ENCODE measurements at regions not wholly inside any gene's neighbourhood (a gene's known extent, or its start where the extent isn't known, plus 50 kb on each side); places are given as distances from the start of the nearest gene placed in this dataset.
"Not testable (repeated sequence)": the region's sequence is repeated elsewhere in the genome, so short reads cannot be mapped to it uniquely, and the experiment has no call there.

DNA sequence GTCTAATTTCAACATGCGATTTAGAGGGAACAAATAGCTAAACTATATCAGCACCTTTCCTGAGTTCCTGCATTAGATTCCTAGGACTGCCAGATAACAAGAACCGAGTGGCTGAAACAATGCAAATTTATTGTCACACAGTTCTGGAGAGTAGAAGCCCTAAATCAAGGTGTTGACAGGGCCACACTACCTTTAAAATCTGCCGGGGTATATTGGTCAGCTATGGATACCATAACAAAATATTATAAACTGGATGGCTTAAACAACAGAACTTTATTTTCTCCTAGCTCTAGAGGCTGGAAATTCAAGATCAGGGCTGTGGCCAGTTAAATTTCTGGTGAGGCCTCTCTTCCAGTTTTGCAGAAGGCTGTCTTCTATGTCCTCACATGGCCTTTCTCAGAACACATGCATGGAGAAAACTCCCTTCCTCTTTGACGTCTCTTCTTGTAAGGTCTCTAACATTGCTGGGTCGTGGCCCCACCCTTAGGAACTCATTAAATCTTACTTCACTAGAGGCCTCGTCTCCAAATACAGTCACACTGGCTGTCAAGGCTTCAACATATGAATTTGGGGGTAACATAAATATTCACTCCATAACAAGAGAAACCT is 144.3 kb downstream of the FCRL5 start:
- no peak for DNase-seq

DNA sequence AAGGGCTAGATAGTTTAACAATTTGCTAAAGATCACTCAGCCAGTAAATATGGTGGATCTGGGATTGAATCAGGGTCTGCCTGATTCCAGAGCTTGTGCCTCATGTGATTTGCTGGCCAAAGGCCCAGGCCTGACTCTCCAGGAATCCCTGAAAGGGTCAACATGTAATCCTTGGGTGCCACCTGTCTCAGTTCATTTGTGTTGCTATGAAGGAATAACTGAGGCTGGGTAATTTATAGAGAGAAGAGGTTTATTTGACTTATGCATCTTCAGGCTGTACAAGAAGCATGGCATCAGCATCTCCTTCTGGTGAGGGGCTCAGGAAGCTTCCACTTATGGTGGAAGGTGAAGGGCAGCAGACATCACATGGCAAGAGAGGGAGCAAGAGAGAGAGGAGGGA is 144.9 kb downstream of the FCRL5 start:
- DNase-seq, result no peak

GRCh38 chr1:157405662-157406061 is 146.7 kb downstream of the FCRL5 start:
- DNase-seq, result no peak

DNA sequence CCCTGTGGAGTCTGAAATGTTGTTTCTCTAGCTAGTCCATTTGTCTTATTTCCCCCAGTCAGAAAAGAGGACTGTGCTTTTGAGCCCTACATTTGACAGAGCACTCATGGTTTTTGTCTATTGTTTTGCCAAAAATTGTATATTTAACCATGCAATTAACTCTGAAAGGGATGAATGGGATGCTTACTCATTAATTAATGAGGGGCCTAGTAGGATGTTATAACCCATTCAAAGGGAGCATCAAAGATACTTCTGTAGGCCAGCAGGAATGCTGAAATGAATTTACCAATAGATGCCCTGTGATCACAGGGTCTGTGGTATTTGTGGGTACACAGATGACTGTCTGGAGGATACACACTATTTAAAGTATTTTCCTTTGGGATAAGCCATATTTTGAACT is 147.7 kb downstream of the FCRL5 start:
- DNase-seq, result no peak

DNA sequence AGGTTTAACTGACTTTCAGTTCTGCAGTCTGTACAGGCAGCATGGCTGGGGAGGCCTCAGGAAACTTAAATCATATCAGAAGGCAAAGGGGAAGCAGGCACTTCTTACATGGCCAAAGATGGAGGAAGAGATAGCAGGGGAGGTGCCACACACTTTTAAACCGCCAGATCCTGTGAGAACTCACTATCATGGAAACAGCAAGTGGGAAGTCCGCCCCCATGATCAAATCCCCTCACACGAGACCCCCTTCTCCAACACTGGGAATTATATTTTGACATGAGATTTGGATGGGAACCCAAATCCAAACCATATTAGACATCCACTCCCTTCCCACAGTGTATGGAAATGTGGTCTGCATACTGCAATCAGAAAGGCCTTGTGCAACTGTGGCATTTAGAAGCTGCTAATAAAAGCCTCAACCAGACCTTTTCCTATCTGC is 148.2 kb downstream of the FCRL5 start:
- DNase-seq, result no peak

GRCh38 chr1:157403608-157404007 is 148.7 kb downstream of the FCRL5 start:
- no peak for DNase-seq

DNA sequence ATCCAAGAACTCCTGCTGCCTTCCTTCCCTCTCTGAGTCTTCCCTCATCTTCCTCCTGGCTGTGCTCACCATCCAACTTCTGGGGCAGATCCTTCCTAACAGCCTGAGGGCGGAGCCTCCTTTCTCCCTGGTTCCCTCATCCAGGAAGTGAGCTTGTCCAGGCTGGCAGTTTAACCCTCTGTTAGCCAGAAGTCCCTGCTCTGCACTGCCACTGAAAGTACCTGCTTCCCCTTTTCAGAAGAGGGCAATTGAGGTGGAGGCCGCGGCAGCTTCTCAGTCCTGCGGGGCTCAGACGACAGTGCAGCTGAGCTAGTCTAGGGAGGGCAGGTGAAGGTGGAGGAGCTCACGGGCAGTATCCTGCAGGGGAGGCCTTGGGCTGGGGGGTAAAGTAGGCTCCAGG is 149.1 kb downstream of the FCRL5 start:
- DNase-seq, result no peak

DNA sequence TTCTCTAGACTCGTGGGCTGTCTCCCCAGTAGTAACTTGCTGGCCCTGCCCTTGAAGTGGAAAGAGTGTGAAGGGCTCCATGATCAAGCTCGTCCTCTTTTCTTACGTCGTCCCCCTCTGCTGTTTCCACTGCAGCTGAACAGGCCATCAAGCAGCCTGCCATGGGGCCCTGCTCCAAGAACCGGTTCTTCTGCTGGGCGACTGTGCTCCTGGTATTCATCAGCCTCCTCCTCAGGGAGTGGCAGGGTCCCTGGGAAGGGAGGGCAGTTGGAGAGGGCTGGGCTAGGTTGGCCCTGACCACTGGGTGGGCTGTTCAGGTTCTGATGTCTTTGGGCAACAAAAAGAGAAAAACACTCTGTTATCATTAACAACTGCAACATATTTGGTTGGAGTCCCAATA is 151.5 kb downstream of the FCRL5 start:
- no peak for DNase-seq

DNA sequence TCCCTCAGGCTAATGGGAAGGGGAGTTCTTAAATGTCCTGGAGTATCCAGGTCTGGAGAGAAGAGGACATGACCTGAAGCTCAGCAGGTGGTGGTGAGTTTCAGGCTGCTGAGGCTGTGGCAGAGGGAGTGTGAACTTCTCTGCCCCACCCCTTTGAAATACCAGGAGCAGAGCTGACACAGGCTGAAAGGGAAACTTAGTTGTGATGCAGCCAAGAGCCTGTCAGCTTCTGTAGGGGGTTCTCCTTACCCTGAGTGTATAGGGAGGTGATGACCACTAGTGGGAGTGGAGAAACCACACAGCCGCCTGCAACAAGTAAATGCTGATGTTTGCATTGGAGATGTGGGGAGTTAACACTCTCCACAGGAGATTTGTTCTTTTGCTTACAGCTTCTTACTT is 152.3 kb downstream of the FCRL5 start:
- no peak for DNase-seq

- no peak for DNase-seq
Measured at GRCh38 chr1:157399343-157399983, 152.9 kb downstream of the FCRL5 start.

DNA sequence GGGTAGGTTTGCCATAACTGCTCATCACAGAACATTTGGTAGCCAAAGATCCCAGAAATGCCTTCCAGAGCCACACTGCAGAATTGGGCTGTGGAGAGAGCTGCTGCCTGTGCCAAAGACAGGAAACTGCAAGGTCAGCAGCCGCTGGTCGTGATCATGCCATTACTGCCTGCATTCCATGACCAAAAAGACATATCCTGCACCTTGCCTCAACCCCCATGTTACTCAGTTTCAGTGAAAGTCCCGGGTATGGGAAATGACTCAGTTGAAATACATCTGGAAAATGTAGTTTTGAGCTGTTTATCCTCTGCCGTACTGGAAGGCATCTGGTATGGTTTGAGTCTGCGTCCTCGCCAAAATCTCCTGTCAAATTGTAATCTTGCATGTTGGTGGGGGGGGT is 161.7 kb downstream of the FCRL5 start:
- DNase-seq, result no peak

DNA sequence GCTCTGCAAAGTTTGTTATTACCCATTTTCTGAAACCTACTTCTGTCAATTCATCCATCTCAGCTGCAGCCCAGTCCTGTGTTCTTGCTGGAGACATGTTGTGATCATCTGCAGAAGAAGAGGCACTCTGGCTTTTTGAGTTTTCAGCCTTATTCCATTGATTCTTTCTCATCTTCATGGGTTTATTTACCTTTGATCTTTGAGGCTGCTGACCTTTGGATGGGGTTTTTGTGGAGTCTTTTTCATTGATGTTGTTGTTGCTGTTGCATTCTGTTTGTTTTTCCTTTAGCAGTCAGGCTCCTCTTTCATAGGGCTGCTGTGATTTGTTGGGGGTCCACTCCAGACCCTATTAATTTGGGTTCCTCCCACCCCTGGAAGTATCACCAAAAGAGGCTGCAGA is 164.3 kb downstream of the FCRL5 start:
- no peak for DNase-seq

DNA sequence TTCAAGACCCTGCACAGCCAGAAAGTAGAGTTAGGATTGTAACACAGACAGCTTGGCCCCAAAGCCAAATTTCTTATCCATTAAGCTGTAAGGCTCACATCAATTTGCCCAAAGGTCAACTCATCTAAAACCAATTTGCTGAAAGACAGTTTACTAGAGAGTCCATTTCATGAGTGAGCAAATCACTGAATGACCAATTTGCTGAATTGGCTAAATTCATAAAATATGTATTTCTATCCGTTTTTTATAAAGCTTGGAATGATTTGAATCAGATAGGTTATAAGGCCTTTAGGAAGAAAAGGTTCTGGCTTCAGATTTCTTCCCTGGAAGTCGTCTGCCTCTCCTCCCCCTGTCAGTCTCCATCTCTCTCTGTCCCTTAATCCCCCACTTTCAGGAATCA is 168.1 kb downstream of the FCRL5 start:
- no peak for DNase-seq

- DNase-seq, result no peak
Measured at GRCh38 chr1:157382351-157382750, 170.0 kb downstream of the FCRL5 start.

DNA sequence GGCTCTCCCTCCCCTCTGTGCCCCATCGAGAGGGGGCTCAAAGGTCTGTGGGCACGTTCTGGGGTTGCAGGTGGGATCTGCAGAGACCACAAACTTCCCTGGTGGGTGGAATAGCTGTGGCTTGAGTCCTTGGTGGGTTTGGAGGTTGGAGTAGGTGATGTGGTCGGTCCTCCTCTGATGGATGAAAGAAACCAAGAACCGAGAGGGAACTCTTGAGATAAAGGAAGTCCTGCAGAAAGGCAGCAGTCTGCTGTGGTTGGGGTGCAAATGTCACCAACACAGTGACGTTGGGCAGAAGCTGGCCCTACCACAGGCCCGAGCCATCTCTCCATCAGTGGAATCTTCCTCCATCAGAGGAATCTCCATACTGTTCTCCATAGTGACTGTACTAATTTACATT is 171.8 kb downstream of the FCRL5 start:
- DNase-seq, result no peak

- DNase-seq, result peak; percentile 36
Measured at GRCh38 chr1:157377280-157377713, 175.0 kb downstream of the FCRL5 start.

DNA sequence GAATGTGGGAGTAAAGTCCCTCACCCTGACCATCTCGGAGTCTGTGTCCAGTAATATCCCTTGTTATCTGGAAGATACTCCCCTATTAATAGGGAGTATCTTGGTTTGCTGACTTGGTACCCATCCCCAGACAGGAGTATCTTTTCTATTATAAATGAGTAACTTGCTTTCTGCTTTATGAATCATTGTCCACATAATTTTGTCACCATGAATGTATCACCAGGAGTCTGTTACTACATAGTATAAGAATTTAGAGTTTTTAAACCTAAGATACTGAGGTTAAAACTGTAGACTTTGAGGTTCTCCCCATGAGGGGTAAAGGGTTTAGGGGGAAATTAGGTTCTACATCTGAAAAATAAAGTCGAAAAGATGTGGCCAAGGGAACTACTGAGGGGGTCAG is 175.6 kb downstream of the FCRL5 start:
- no peak for DNase-seq

GRCh38 chr1:157372311-157372710 is 180.0 kb downstream of the FCRL5 start:
- not testable (repeated sequence) for DNase-seq

DNA sequence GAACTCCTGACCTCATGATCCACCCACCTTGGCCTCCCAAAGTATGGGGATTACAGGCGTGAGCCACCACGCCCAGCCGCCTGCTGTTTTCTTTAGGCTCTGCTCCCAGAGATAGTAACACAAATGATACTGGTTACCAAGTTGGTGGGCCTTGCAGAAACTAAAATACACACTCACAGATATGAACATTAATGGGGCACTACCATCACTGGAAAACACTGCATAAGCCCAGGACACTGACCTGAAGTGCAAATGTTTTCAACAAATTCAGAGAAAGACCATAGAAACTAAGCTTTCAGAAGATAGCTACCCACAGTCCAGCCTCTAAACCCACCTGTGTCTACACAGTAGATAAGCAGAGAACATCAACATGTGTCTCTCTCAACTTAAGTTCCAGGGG is 180.5 kb downstream of the FCRL5 start:
- no peak for DNase-seq

- DNase-seq, result no peak
Measured at GRCh38 chr1:157371221-157371620, 181.1 kb downstream of the FCRL5 start.

DNA sequence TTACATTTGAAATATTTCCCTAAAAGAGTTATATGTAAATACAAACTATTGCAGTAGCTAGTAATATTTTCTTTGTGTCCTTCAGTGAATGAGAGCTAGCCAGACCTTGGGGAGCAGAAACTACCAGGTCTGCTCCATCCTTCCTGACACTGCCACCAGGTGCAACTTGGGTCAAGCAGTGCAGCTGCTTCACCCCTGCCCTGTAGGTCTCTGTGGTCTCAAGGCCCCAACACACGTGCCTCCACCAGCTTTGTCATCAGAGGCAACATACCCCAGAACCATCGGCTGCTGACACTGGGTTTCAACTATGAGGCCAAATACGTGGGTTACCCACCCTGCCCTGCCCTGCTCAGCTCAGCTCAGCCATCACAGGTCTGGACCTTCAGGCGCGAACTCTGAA is 181.6 kb downstream of the FCRL5 start:
- DNase-seq, result no peak

- peak; percentile 43 for DNase-seq
Measured at GRCh38 chr1:157369808-157370521, 182.3 kb downstream of the FCRL5 start.

- DNase-seq, result not testable (repeated sequence)
Measured at GRCh38 chr1:157368941-157369340, 183.4 kb downstream of the FCRL5 start.

GRCh38 chr1:157368363-157368762 is 184.0 kb downstream of the FCRL5 start:
- no peak for DNase-seq

Data from stimulated activated CD4-positive, alpha-beta T cell treated with anti-CD3 and anti-CD28 coated beads, Interleukin-15, amount 100 ng/mL, for 24 hours (primary cell).